ENCODE measurements at regions not wholly inside any gene's neighbourhood (a gene's known extent, or its start where the extent isn't known, plus 50 kb on each side); places are given as distances from the start of the nearest gene placed in this dataset.
"Not testable (repeated sequence)": the region's sequence is repeated elsewhere in the genome, so short reads cannot be mapped to it uniquely, and the experiment has no call there.

- DNase-seq (ENCODE audit: extremely low read depth in 1 of 11, low read depth in 9 of 11, low spot score in 4 of 11) = no peak
These were observed 386.3 kb upstream of the SMIM30 start for GRCh38 chr7:113504691-113505090.

- DNase-seq (ENCODE audit: extremely low read depth in 1 of 11, low read depth in 9 of 11, low spot score in 4 of 11) = no peak
These were observed 385.8 kb upstream of the SMIM30 start for GRCh38 chr7:113504142-113504541.

GRCh38 chr7:113496586-113496985 is 378.2 kb upstream of the SMIM30 start:
- not testable (repeated sequence) for DNase-seq (ENCODE audit: extremely low read depth in 1 of 11, low read depth in 9 of 11, low spot score in 4 of 11)

GRCh38 chr7:113494797-113495566 is 376.6 kb upstream of the SMIM30 start:
- DNase-seq (ENCODE audit: extremely low read depth in 1 of 11, low read depth in 9 of 11, low spot score in 4 of 11) = not testable (repeated sequence)

GRCh38 chr7:113491305-113491704 is 373.0 kb upstream of the SMIM30 start:
- DNase-seq (ENCODE audit: extremely low read depth in 1 of 11, low read depth in 9 of 11, low spot score in 4 of 11) = no peak

GRCh38 chr7:113487925-113488731 is 369.8 kb upstream of the SMIM30 start:
- DNase-seq (ENCODE audit: extremely low read depth in 1 of 11, low read depth in 9 of 11, low spot score in 4 of 11) = no peak

GRCh38 chr7:113486548-113486947 is 368.2 kb upstream of the SMIM30 start:
- DNase-seq (ENCODE audit: extremely low read depth in 1 of 11, low read depth in 9 of 11, low spot score in 4 of 11) = no peak

- no peak for DNase-seq (ENCODE audit: extremely low read depth in 1 of 11, low read depth in 9 of 11, low spot score in 4 of 11)
These were observed 365.3 kb upstream of the SMIM30 start for GRCh38 chr7:113483657-113484056.

GRCh38 chr7:113480537-113480936 is 362.2 kb upstream of the SMIM30 start:
- DNase-seq (ENCODE audit: extremely low read depth in 1 of 11, low read depth in 9 of 11, low spot score in 4 of 11) = no peak

GRCh38 chr7:113464096-113464855 is 345.9 kb upstream of the SMIM30 start:
- DNase-seq (ENCODE audit: extremely low read depth in 1 of 11, low read depth in 9 of 11, low spot score in 4 of 11) = no peak

- no peak for DNase-seq (ENCODE audit: extremely low read depth in 1 of 11, low read depth in 9 of 11, low spot score in 4 of 11)
These were observed 341.7 kb upstream of the SMIM30 start for GRCh38 chr7:113460067-113460466.

- DNase-seq (ENCODE audit: extremely low read depth in 1 of 11, low read depth in 9 of 11, low spot score in 4 of 11) = no peak
These were observed 338.2 kb upstream of the SMIM30 start for GRCh38 chr7:113456533-113456932.

GRCh38 chr7:113454597-113455169 is 336.3 kb upstream of the SMIM30 start:
- no peak for DNase-seq (ENCODE audit: extremely low read depth in 1 of 11, low read depth in 9 of 11, low spot score in 4 of 11)

GRCh38 chr7:113452245-113452644 is 333.9 kb upstream of the SMIM30 start:
- no peak for DNase-seq (ENCODE audit: extremely low read depth in 1 of 11, low read depth in 9 of 11, low spot score in 4 of 11)

GRCh38 chr7:113446791-113447190 is 328.4 kb upstream of the SMIM30 start:
- no peak for DNase-seq (ENCODE audit: extremely low read depth in 1 of 11, low read depth in 9 of 11, low spot score in 4 of 11)

GRCh38 chr7:113446391-113446790 is 328.0 kb upstream of the SMIM30 start:
- no peak for DNase-seq (ENCODE audit: extremely low read depth in 1 of 11, low read depth in 9 of 11, low spot score in 4 of 11)

- DNase-seq (ENCODE audit: extremely low read depth in 1 of 11, low read depth in 9 of 11, low spot score in 4 of 11) = no peak
These were observed 325.9 kb upstream of the SMIM30 start for GRCh38 chr7:113444261-113444660.

GRCh38 chr7:113440173-113440572 is 321.8 kb upstream of the SMIM30 start:
- DNase-seq (ENCODE audit: extremely low read depth in 1 of 11, low read depth in 9 of 11, low spot score in 4 of 11) = no peak

GRCh38 chr7:113431406-113431805 is 313.1 kb upstream of the SMIM30 start:
- DNase-seq (ENCODE audit: extremely low read depth in 1 of 11, low read depth in 9 of 11, low spot score in 4 of 11) = no peak

All from renal cortex interstitium (tissue), 11 donors.